GM18499 (cell line): ENCODE measurements at regions not wholly inside any gene's neighbourhood (a gene's known extent, or its start where the extent isn't known, plus 50 kb on each side); places are given as distances from the start of the nearest gene placed in this dataset.

ENCODE experiments used
- ATAC-seq: cut with Tn5 transposase; IDR thresholded peaks from one replicate; pipeline ENCODE4 v1.9.1; 2021; ENCODE audit warnings: moderate number of reproducible peaks; ENCODE audit not compliant: insufficient read depth, unreplicated experiment

GRCh38 chr3:4019501-4019900 lies 220.3 kb downstream of the LRRN1 start:
- no peak for ATAC-seq

- no peak for ATAC-seq
Measured at GRCh38 chr3:4021162-4021561, 221.9 kb downstream of the LRRN1 start.

- ATAC-seq = no peak
Measured at GRCh38 chr3:4029135-4029534, 229.9 kb downstream of the LRRN1 start.

GRCh38 chr3:4030624-4031023 lies 231.4 kb downstream of the LRRN1 start:
- no peak for ATAC-seq

- ATAC-seq = no peak
Measured at GRCh38 chr3:4033296-4033695, 234.1 kb downstream of the LRRN1 start.

- ATAC-seq = no peak
Measured at GRCh38 chr3:4036046-4036445, 236.8 kb downstream of the LRRN1 start.

GRCh38 chr3:4038351-4038750 lies 239.1 kb downstream of the LRRN1 start:
- ATAC-seq = no peak

- ATAC-seq = no peak
Measured at GRCh38 chr3:4042070-4042469, 242.8 kb downstream of the LRRN1 start.

- ATAC-seq = no peak
Measured at GRCh38 chr3:4042869-4043268, 243.6 kb downstream of the LRRN1 start.

GRCh38 chr3:4043867-4044575 lies 244.8 kb downstream of the LRRN1 start:
- no peak for ATAC-seq

GRCh38 chr3:4044619-4045018 lies 245.4 kb downstream of the LRRN1 start:
- no peak for ATAC-seq

- no peak for ATAC-seq
Measured at GRCh38 chr3:4045756-4046155, 246.5 kb downstream of the LRRN1 start.

- ATAC-seq = no peak
Measured at GRCh38 chr3:4047366-4047765, 248.1 kb downstream of the LRRN1 start.

- no peak for ATAC-seq
Measured at GRCh38 chr3:4052706-4053105, 250.5 kb upstream of the SETMAR start.

GRCh38 chr3:4053975-4054374 lies 249.2 kb upstream of the SETMAR start:
- no peak for ATAC-seq

GRCh38 chr3:4060064-4060463 lies 243.1 kb upstream of the SETMAR start:
- ATAC-seq = no peak

GRCh38 chr3:4060603-4061002 lies 242.6 kb upstream of the SETMAR start:
- no peak for ATAC-seq

GRCh38 chr3:4061195-4061594 lies 242.0 kb upstream of the SETMAR start:
- no peak for ATAC-seq

- no peak for ATAC-seq
Measured at GRCh38 chr3:4061783-4062360, 241.3 kb upstream of the SETMAR start.

- no peak for ATAC-seq
Measured at GRCh38 chr3:4062621-4063020, 240.5 kb upstream of the SETMAR start.

- no peak for ATAC-seq
Measured at GRCh38 chr3:4063916-4064574, 239.1 kb upstream of the SETMAR start.

- ATAC-seq = peak; percentile 78
Measured at GRCh38 chr3:4065085-4065484, 238.1 kb upstream of the SETMAR start.
